CD4-positive, alpha-beta T cell treated with Interferon gamma for 1 hour (primary cell): ENCODE measurements at regions not wholly inside any gene's neighbourhood (a gene's known extent, or its start where the extent isn't known, plus 50 kb on each side); places are given as distances from the start of the nearest gene placed in this dataset.

Experiments
- DNase-seq: peaks from one replicate; pipeline ENCODE4 v3.0.0-alpha.2; 2020

- DNase-seq, result no peak
Observed at GRCh38 chr20:10925767-10926166, 252.0 kb upstream of the JAG1 start.

GRCh38 chr20:10927011-10927583 is 253.3 kb upstream of the JAG1 start:
- no peak for DNase-seq

GRCh38 chr20:10927936-10928840 is 254.4 kb upstream of the JAG1 start:
- no peak for DNase-seq

GRCh38 chr20:10928841-10929421 is 255.1 kb upstream of the JAG1 start:
- DNase-seq, result no peak

GRCh38 chr20:10935658-10936402 is 262.0 kb upstream of the JAG1 start:
- no peak for DNase-seq

- DNase-seq, result no peak
Observed at GRCh38 chr20:10936786-10937185, 263.0 kb upstream of the JAG1 start.

GRCh38 chr20:10939331-10939941 is 265.6 kb upstream of the JAG1 start:
- DNase-seq, result no peak

GRCh38 chr20:10940941-10941340 is 267.1 kb upstream of the JAG1 start:
- no peak for DNase-seq

- DNase-seq, result no peak
Observed at GRCh38 chr20:10943686-10944265, 270.0 kb upstream of the JAG1 start.

GRCh38 chr20:10946124-10946880 is 272.5 kb upstream of the JAG1 start:
- DNase-seq, result no peak

GRCh38 chr20:10947726-10948125 is 273.9 kb upstream of the JAG1 start:
- DNase-seq, result no peak

GRCh38 chr20:10949930-10950783 is 276.4 kb upstream of the JAG1 start:
- DNase-seq, result no peak

GRCh38 chr20:10951216-10951615 is 277.4 kb upstream of the JAG1 start:
- no peak for DNase-seq

GRCh38 chr20:10951904-10952303 is 278.1 kb upstream of the JAG1 start:
- no peak for DNase-seq

- DNase-seq, result no peak
Observed at GRCh38 chr20:10953437-10953836, 279.6 kb upstream of the JAG1 start.

GRCh38 chr20:10954137-10954840 is 280.5 kb upstream of the JAG1 start:
- no peak for DNase-seq

- no peak for DNase-seq
Observed at GRCh38 chr20:10954908-10955580, 281.2 kb upstream of the JAG1 start.

GRCh38 chr20:10958279-10958678 is 284.5 kb upstream of the JAG1 start:
- no peak for DNase-seq

- DNase-seq, result no peak
Observed at GRCh38 chr20:10960416-10960815, 286.6 kb upstream of the JAG1 start.
